ENCODE measurements at regions not wholly inside any gene's neighbourhood (a gene's known extent, or its start where the extent isn't known, plus 50 kb on each side); places are given as distances from the start of the nearest gene placed in this dataset.
A peak's percentile ranks its signal among the peaks of the same experiment; 100 is the strongest.

DNA sequence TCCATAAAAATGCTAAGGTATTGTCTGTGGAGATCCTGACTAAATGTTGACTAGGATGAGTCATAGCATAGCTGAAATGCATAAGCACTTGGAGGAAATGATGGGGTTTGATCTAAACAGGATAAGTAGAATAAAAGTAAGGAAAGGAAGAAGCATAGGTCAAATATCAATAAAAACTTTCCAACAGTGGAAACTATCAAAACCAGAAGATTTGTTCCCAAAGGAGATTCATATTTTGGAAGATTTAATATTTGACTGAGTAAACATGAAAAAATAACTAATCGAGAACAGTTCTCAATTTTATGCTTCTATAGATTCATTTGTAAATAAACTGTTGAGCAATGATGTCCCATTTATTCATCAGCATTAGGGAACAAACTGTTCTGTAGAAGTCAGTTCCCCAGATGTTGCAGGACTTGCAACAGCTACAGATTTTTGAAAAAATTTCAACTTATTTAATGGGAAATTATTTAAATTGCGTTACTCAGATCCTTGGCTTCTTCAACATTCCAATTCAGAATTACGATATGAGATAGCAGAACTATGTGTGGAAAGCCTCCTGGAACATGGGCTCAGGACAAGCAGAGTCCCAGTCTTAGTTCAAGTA is 133.7 kb upstream of the TBX18 start:
- H3K4me3 ChIP-seq, result no peak overlapping the region
- no peak overlapping the region for H3K9ac ChIP-seq (ENCODE audit: insufficient read depth in 1 of 2, low read depth in 2 of 2, low read length in 2 of 2)
- DNase-seq (ENCODE audit: extremely low read depth in 1 of 4, low spot score in 3 of 4), result no peak
- no TSS peak for BruUV-seq (replicated peaks)
- no peaks in the 10 kb centered on the region for H3K9me3 ChIP-seq (replicated peaks; ENCODE audit: control insufficient read depth, insufficient read depth, low read depth, low read length)
- H3K4me1 ChIP-seq (replicated peaks in 1 of 2; ENCODE audit: control insufficient read depth in 2 of 2, insufficient read depth in 2 of 2, low read length in 2 of 2), result no peaks in the 10 kb centered on the region
- no peaks in the 10 kb centered on the region for H3K79me2 ChIP-seq (ENCODE audit: control insufficient read depth, insufficient read depth, low read length)
- H3K36me3 ChIP-seq (ENCODE audit: control insufficient read depth, insufficient read depth, low read length), result no peaks in the 10 kb centered on the region
- WGBS (ENCODE audit: insufficient coverage, low coverage, missing lambda C conversion rate), result 0% methylated on average over 3 of the region's 3 CpGs
- in situ Hi-C loops (cut with MboI), result no loop called here
- TF ChIP-seq, protein P1, sequence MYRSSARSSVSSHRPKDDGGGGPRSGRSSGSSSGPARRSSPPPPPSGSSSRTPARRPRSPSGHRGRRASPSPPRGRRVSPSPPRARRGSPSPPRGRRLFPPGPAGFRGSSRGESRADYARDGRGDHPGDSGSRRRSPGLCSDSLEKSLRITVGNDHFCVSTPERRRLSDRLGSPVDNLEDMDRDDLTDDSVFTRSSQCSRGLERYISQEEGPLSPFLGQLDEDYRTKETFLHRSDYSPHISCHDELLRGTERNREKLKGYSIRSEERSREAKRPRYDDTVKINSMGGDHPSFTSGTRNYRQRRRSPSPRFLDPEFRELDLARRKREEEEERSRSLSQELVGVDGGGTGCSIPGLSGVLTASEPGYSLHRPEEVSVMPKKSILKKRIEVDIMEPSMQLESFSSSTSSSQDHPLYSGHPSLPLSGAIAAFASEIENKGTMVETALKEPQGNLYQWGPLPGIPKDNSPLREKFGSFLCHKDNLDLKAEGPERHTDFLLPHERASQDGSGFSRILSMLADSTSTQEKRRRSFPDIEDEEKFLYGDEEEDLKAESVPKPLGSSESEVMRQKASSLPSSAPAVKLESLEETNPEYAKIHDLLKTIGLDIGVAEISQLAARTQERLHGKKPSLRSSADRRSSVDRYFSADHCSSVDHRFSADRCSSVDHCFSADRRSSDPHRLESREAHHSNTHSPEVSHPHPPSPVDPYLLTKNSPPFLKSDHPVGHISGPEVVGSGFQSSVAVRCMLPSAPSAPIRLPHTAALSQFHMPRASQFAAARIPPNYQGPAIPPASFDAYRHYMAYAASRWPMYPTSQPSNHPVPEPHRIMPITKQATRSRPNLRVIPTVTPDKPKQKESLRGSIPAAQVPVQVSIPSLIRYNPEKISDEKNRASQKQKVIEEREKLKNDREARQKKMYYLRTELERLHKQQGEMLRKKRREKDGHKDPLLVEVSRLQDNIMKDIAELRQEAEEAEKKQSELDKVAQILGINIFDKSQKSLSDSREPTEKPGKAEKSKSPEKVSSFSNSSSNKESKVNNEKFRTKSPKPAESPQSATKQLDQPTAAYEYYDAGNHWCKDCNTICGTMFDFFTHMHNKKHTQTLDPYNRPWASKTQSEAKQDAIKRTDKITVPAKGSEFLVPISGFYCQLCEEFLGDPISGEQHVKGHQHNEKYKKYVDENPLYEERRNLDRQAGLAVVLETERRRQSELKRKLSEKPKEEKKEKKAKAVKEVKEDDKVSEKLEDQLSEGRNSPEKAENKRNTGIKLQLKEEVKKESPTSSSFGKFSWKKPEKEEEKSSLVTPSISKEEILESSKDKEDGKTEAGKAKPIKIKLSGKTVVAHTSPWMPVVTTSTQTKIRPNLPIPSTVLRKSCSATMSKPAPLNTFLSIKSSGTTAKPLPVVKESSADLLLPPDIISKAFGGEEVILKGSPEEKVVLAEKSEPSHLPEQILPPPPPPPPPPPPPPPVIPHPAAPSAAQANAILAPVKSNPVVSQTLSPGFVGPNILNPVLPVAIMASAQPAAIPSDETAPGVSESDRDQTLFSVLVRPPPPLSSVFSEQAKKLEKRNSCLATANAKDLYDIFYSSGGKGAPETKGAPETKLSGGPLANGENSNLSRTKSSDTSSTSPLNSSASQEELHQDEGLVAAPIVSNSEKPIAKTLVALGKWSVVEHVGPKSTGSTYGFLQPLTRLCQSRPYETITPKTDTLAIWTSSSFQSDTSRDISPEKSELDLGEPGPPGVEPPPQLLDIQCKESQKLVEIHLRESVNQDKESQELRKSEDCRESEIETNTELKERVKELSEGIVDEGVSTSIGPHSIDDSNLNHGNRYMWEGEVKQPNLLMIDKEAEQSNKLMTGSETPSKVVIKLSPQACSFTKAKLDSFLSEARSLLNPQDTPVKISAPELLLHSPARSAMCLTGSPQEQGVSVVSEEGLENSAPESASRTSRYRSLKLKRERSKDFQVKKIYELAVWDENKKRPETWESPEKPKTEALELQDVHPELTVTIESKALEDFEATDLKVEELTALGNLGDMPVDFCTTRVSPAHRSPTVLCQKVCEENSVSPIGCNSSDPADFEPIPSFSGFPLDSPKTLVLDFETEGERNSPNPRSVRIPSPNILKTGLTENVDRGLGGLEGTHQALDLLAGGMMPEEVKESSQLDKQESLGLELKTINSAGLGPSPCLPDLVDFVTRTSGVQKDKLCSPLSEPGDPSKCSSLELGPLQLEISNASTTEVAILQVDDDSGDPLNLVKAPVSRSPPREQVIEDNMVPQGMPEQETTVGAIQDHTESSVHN (IDR thresholded peaks at IDR 0.05; ENCODE audit: borderline replicate concordance in 1 of 2, low read depth in 1 of 2), result no peak
- TF ChIP-seq, protein P2, sequence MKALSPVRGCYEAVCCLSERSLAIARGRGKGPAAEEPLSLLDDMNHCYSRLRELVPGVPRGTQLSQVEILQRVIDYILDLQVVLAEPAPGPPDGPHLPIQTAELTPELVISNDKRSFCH (CRISPR knock-in tag; IDR thresholded peaks at IDR 0.05), result no peak
- TF ChIP-seq, protein P2 (tag; IDR thresholded peaks at IDR 0.05), result no peak
- TF ChIP-seq FOSL1 (tag; conservative IDR thresholded peaks at IDR 0.05) (peak; percentile 55), JUNB (CRISPR knock-in tag; conservative IDR thresholded peaks at IDR 0.05) (no peak)
- TF ChIP-seq, protein P3, sequence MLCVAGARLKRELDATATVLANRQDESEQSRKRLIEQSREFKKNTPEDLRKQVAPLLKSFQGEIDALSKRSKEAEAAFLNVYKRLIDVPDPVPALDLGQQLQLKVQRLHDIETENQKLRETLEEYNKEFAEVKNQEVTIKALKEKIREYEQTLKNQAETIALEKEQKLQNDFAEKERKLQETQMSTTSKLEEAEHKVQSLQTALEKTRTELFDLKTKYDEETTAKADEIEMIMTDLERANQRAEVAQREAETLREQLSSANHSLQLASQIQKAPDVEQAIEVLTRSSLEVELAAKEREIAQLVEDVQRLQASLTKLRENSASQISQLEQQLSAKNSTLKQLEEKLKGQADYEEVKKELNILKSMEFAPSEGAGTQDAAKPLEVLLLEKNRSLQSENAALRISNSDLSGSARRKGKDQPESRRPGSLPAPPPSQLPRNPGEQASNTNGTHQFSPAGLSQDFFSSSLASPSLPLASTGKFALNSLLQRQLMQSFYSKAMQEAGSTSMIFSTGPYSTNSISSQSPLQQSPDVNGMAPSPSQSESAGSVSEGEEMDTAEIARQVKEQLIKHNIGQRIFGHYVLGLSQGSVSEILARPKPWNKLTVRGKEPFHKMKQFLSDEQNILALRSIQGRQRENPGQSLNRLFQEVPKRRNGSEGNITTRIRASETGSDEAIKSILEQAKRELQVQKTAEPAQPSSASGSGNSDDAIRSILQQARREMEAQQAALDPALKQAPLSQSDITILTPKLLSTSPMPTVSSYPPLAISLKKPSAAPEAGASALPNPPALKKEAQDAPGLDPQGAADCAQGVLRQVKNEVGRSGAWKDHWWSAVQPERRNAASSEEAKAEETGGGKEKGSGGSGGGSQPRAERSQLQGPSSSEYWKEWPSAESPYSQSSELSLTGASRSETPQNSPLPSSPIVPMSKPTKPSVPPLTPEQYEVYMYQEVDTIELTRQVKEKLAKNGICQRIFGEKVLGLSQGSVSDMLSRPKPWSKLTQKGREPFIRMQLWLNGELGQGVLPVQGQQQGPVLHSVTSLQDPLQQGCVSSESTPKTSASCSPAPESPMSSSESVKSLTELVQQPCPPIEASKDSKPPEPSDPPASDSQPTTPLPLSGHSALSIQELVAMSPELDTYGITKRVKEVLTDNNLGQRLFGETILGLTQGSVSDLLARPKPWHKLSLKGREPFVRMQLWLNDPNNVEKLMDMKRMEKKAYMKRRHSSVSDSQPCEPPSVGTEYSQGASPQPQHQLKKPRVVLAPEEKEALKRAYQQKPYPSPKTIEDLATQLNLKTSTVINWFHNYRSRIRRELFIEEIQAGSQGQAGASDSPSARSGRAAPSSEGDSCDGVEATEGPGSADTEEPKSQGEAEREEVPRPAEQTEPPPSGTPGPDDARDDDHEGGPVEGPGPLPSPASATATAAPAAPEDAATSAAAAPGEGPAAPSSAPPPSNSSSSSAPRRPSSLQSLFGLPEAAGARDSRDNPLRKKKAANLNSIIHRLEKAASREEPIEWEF (CRISPR knock-in tag; IDR thresholded peaks at IDR 0.05), result no peak
- CTCF ChIA-PET (ENCODE audit: low intra/inter-chr PET ratio), result no interaction called here
- H2AFZ ChIP-seq (ENCODE audit: low read depth, low read length), result no peak overlapping the region
- no peaks in the 10 kb centered on the region; a peak in 1 of 5 replicates for H3K27me3 ChIP-seq (ENCODE audit: control insufficient read depth in 2 of 2, insufficient read depth in 2 of 2, low read length in 2 of 2)
- H3K9me1 ChIP-seq (ENCODE audit: control insufficient read depth, insufficient read depth, low read length), result no peaks in the 10 kb centered on the region
- ATAC-seq, result no peak
- FAIRE-seq, result no peak
- intact Hi-C loops (cut with micrococcal nuclease), result no loop called here
- no peak overlapping the region for H3K4me2 ChIP-seq (ENCODE audit: insufficient read depth, low read length)
- no peak overlapping the region for H3K27ac ChIP-seq (ENCODE audit: extremely low read depth, low read depth, low read length)
- POLR2A ChIA-PET, result interaction anchor here (1.2 kb wide), 1 partner anchor 11 kb away, joined by 5 read pairs; no protein-coding TSS in a partner anchor
- no peaks in the 10 kb centered on the region for H4K20me1 ChIP-seq (replicated peaks; ENCODE audit: control insufficient read depth, insufficient read depth, low read length)

Data from K562 (cell line).